ENCODE measurements at regions not wholly inside any gene's neighbourhood (a gene's known extent, or its start where the extent isn't known, plus 50 kb on each side); places are given as distances from the start of the nearest gene placed in this dataset.

GRCh38 chr9:126127591-126127990 is 199.0 kb upstream of the MVB12B start:
- DNase-seq: no peak

- no peak for DNase-seq
These were observed 198.0 kb upstream of the MVB12B start for GRCh38 chr9:126128494-126129142.

GRCh38 chr9:126131066-126132010 is 195.3 kb upstream of the MVB12B start:
- no peak for DNase-seq

- no peak for DNase-seq
These were observed 193.9 kb upstream of the MVB12B start for GRCh38 chr9:126132746-126133145.

GRCh38 chr9:126144196-126144595 is 182.4 kb upstream of the MVB12B start:
- DNase-seq: no peak

DNA sequence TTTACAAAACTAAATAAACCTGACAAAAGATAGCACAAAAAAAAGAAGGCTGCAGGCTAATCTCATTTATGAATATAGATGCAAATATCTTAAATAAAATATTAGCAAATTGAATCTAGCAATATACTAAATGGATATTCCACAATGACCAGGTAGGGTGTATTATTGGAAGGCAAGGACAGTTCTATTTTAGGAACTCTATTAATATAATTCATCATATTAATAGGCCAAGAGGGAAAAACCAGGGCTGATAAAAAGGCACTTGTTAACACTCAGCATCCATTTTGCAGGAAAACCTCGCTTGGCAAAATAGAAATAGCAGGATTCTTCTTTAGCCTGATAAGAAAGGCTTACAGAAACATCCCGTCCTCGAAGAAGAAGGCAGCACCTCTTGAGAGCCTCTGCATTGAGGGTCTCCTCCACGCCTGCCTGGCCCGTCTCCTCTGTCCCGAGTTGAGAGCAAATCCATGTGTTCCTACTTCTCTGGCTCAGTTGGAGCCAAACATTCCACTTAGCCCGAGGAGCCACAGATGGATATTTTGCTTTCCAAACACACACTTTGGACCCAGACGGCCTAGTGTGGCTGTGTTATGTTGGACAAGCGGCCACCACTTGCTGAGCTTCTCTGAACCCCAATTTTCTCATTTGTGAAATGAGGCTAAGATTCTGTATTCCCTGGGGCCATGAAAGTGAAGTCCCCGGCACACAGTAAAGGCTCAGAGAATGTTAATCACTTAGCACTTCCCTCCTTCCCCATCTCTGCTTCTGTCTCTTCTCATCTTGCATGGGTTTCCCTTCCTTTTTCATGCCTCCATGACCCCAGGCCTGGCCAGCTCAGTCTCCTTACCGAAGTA is 181.8 kb upstream of the MVB12B start:
- DNase-seq: no peak

DNA sequence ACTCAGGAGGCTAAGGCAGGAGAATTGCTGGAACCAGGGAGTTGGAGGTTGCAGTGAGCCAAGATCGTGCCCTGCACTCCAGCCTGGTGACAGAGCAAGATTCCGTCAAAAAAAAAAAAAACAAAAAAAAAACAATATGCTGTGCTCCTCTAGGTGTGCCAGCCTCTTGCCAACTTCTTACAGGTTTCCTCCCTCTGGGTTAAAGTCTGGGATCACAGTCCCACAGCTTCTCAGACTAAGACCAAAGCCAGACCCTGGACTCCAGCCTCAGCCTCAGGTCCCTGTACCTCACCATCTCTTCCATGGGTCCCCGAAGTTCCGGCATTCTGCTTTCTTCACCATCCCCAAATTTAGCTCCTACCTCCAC is 180.8 kb upstream of the MVB12B start:
- no peak for DNase-seq

- peak; percentile 0 for DNase-seq
These were observed 180.1 kb upstream of the MVB12B start for GRCh38 chr9:126146254-126147145.

GRCh38 chr9:126147186-126147935 is 179.3 kb upstream of the MVB12B start:
- DNase-seq: no peak

- DNase-seq: no peak
These were observed 178.4 kb upstream of the MVB12B start for GRCh38 chr9:126147936-126148870.

GRCh38 chr9:126148994-126149393 is 177.6 kb upstream of the MVB12B start:
- no peak for DNase-seq

GRCh38 chr9:126149661-126150060 is 177.0 kb upstream of the MVB12B start:
- no peak for DNase-seq

DNA sequence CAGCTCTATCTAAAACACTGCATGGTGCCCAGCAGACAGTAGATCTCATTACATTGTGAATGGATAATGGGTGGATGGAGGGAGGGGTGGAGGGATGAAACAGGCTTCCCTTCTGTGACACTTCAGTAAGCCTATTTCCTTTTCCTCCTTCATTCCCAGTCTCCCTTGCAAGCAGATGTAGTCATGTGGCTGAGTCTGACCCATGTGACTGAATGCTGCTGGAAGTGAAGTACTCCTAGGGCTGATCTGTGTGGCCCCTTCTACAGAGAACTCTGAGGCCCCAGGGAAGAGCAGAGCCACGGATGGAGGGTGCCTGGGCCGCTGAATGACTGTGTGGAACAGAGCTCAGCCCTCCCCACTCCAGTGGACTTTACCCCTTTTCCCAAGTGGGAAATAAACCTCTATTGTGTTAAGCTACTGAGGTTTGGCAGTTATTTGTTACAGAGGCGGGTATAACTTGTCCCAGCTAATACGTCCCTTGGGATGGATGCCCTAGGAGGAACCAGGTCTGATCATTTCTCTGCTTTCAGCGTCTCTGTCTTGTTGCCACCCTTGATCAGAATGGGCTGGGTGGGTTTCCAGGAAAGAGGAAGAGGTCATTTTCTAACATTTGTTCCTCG is 176.1 kb upstream of the MVB12B start:
- DNase-seq: no peak

GRCh38 chr9:126151031-126151685 is 175.5 kb upstream of the MVB12B start:
- DNase-seq: no peak

DNA sequence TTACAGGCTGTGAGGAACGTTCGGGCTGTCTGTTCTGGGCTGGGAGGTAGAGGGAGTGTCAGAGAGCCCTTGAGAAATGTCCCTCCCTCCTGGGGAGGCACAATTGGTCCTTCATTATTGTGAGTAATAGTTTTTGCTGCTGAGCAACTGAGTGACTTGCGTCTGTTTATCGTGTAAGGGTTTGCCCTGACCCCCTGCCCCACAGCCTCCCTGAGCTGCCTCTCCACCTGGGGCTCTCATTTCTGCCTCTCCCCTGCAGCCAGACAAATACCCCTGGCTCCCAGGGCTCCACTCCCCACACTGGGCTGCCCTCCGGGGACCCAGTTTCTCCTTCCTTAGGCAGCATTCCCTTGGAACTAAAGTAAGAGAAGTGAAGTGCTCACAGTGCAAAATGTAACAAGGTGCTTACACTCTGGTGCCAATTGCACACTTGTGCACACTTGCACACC is 174.9 kb upstream of the MVB12B start:
- DNase-seq: no peak

DNA sequence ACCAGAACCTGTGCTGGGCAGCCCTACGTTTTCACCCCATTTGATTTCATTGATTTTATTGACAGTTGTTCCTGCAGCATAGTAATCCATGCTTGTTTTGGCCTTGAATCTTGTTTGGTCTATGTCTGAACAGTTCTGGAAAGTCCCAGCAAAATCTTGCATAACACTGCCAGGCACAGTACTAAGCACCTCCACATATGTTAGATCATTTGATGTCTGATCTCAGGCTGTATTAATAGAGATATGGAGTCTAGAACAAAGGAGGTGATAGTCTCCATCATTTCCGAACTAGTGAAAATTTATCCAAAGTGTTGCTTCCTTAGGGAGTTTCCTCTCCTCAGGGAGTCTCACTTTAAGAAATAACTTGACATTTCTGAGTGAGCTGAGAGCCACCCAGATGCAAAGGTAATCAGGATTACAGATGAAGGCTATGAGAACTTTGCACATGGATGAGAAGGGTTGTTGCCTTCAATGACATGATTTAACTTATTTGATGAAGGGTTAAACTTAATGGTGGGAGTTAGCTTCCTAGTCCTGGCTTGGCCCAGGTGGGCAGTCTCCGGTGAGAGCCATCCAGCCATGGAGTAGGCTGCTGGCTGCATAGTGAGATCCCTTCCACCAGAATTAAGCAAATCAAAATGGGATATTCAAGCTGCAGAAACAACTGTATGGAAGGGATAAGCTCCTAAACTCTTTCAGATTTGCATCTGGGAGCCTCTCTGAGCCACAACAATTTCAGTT is 173.8 kb upstream of the MVB12B start:
- no peak for DNase-seq

- no peak for DNase-seq
These were observed 173.2 kb upstream of the MVB12B start for GRCh38 chr9:126153382-126153781.

DNA sequence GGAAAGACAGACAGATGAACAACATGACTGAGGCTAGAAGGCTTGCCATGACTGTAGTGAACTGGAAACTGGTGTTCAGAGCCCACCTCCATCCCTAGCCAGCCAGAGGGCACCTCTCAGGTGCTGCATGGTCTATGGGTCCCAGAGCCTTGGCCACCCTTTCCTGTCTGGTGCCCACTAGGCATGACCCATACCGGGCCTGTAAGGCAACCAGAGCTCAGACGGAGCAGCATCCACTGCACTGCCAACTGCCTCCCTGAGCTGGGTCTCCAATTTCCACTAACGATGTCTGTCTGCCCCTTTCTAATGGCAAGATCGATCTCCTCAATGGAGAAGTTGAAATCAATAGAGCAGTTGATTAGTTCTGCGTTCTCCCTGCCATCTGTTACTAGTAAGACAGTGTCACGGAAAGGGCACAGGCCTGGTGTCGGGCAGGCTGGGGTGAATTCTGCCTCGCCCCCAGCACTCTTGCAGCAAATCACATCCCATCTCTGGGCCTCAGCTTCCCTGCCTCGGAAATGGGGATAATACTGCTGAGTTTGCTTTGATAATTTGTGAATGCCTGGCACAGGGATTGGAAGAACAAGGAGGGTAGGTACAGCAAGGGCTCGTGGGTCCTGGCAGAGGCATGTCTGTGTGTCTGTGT is 172.3 kb upstream of the MVB12B start:
- no peak for DNase-seq

All from midbrain (tissue), 1 donor.